H1 (cell line): ENCODE measurements at regions not wholly inside any gene's neighbourhood (a gene's known extent, or its start where the extent isn't known, plus 50 kb on each side); places are given as distances from the start of the nearest gene placed in this dataset.

Source experiments
- CTCF ChIA-PET: fragments of 300-600 bp; sonication (Branson Sonifier 250); formaldehyde crosslinking; loops from one replicate; lab custom pipeline; 2021; ENCODE audit not compliant: partially characterized antibody; lab: Charles Lee
- POLR2A ChIA-PET: fragments of 300-600 bp; sonication (Branson Sonifier 250); formaldehyde crosslinking; loops from one replicate; lab custom pipeline; 2021; ENCODE audit warnings: inconsistent platforms; ENCODE audit not compliant: partially characterized antibody; lab: Charles Lee
- DNase-seq, 2 experiments: peaks; one replicate each; pipeline versions ENCODE4 v3.0.0 to v3.0.0-alpha.2; 2010 to 2022; ENCODE audit warnings: low spot score in 2 of 2, low read depth in 1 of 2, mixed read lengths in 1 of 2
- FAIRE-seq: peaks from 2 replicates; lab custom pipeline; 2011; peaks lifted over from hg19 to GRCh38; lab: Jason Lieb, UNC
- H2AFZ ChIP-seq: 2 replicates; pipeline ENCODE4 v1.8.1; 2012; ENCODE audit warnings: low read length, inconsistent platforms
- H2AK5ac ChIP-seq: 2 replicates; pipeline ENCODE4 v1.6.1; 2013; ENCODE audit warnings: low read depth, low read length
- H2BK120ac ChIP-seq: replicated peaks from 2 replicates; pipeline ENCODE3; 2013; ENCODE audit warnings: low read depth, low read length, inconsistent platforms
- H2BK12ac ChIP-seq: 2 replicates; pipeline ENCODE4 v1.6.1; 2013; ENCODE audit warnings: low read depth, low read length
- H2BK15ac ChIP-seq: 2 replicates; pipeline ENCODE4 v1.6.1; 2013; ENCODE audit warnings: low read length
- H2BK20ac ChIP-seq: 2 replicates; pipeline ENCODE4 v1.6.1; 2013; ENCODE audit warnings: low read length
- H2BK5ac ChIP-seq: 2 replicates; pipeline ENCODE4 v1.6.1; 2013; ENCODE audit warnings: low read depth, low read length
- H3K14ac ChIP-seq: 2 replicates; pipeline ENCODE4 v1.6.1; 2013; ENCODE audit warnings: inconsistent platforms; ENCODE audit not compliant: insufficient read length
- H3K18ac ChIP-seq: 2 replicates; pipeline ENCODE4 v1.6.1; 2013; ENCODE audit warnings: low read length; ENCODE audit errors: extremely low read depth
- H3K23ac ChIP-seq: 2 replicates; pipeline ENCODE4 v1.6.1; 2013; ENCODE audit warnings: inconsistent platforms; ENCODE audit not compliant: insufficient read length
- H3K23me2 ChIP-seq: 2 replicates; pipeline ENCODE4 v1.6.1; 2013; ENCODE audit warnings: low read depth, low read length
- H3K27ac ChIP-seq: 2 replicates; pipeline ENCODE4 v1.6.1; 2011; ENCODE audit warnings: low read depth, low read length, inconsistent platforms
- H3K27me3 ChIP-seq, 4 experiments: replicated peaks in 1 of 4; 1 replicate in 1 of 4; 2 replicates in 3 of 4; pipeline versions ENCODE4 v1.6.1 to v1.8.1; 2011 to 2013; ENCODE audit warnings: low read length in 3 of 4, mild to moderate bottlenecking in 3 of 4, inconsistent platforms in 2 of 4, mixed read lengths in 2 of 4, moderate library complexity in 1 of 4; ENCODE audit not compliant: control insufficient read depth in 3 of 4, insufficient read depth in 3 of 4; ENCODE audit errors: extremely low read depth in 1 of 4
- H3K36me3 ChIP-seq, 4 experiments: 2 replicates each; pipeline versions ENCODE4 v1.6.1 to v1.8.1; 2011 to 2013; ENCODE audit warnings: mild to moderate bottlenecking in 4 of 4, low read length in 3 of 4, moderate library complexity in 2 of 4, control low read depth in 1 of 4, inconsistent platforms in 1 of 4; ENCODE audit not compliant: insufficient read depth in 4 of 4, control insufficient read depth in 2 of 4
- H3K4ac ChIP-seq: replicated peaks from 2 replicates; pipeline ENCODE3; 2013; ENCODE audit warnings: low read length, low read depth, mixed read lengths, inconsistent platforms; ENCODE audit not compliant: insufficient read length
- H3K4me1 ChIP-seq, 4 experiments: replicated peaks in 1 of 4; 1 replicate in 1 of 4; 2 replicates in 3 of 4; pipeline versions ENCODE4 v1.6.1 to v1.8.1; 2011 to 2013; ENCODE audit warnings: low read length in 3 of 4, inconsistent platforms in 2 of 4, mixed read lengths in 1 of 4; ENCODE audit not compliant: insufficient read depth in 4 of 4, control insufficient read depth in 3 of 4
- H3K4me2 ChIP-seq, 2 experiments: 2 replicates each; pipeline versions ENCODE4 v1.6.1 to v1.8.1; 2011 to 2013; ENCODE audit warnings: low read depth in 2 of 2, low read length in 2 of 2, control low read depth in 1 of 2, inconsistent platforms in 1 of 2, mild to moderate bottlenecking in 1 of 2; ENCODE audit not compliant: insufficient read depth in 1 of 2
- H3K4me3 ChIP-seq, 4 experiments: fragments of 200-600, 300-600 bp in 1 of 4; sonication (generic), shearing (Covaris generic), sonication (Bioruptor Twin) in 1 of 4; 2 replicates each; pipeline versions ENCODE4 v1.5.1 to v1.8.1; 2011 to 2016; ENCODE audit warnings: low read length in 4 of 4, low read depth in 3 of 4, control low read depth in 2 of 4, inconsistent platforms in 2 of 4, mild to moderate bottlenecking in 2 of 4, mixed read lengths in 1 of 4, moderate library complexity in 1 of 4; ENCODE audit not compliant: insufficient read depth in 2 of 4; ENCODE audit errors: extremely low read depth in 1 of 4
- H3K56ac ChIP-seq: replicated peaks from 2 replicates; pipeline ENCODE3; 2013; ENCODE audit warnings: low read depth, mild to moderate bottlenecking, mixed read lengths, low read length, inconsistent platforms; ENCODE audit not compliant: insufficient read length
- H3K79me1 ChIP-seq: 2 replicates; pipeline ENCODE4 v1.6.1; 2013; ENCODE audit warnings: low read depth, low read length, control low read depth
- H3K79me2 ChIP-seq, 2 experiments: 2 replicates each; pipeline versions ENCODE4 v1.6.1 to v1.8.1; 2012 to 2013; ENCODE audit warnings: low read length in 2 of 2, mild to moderate bottlenecking in 2 of 2, inconsistent platforms in 1 of 2; ENCODE audit not compliant: insufficient read depth in 2 of 2, control insufficient read depth in 1 of 2
- H3K9ac ChIP-seq, 4 experiments: replicated peaks in 1 of 4; 1 replicate in 1 of 4; 2 replicates in 3 of 4; pipeline versions ENCODE4 v1.6.1 to v1.8.1; 2011 to 2013; ENCODE audit warnings: low read depth in 3 of 4, low read length in 3 of 4, control low read depth in 2 of 4, mild to moderate bottlenecking in 2 of 4, moderate library complexity in 2 of 4, inconsistent platforms in 1 of 4; ENCODE audit errors: extremely low read depth in 1 of 4
- H3K9me3 ChIP-seq, 2 experiments: 2 replicates each; pipeline versions ENCODE4 v1.6.1 to v1.8.1; 2012 to 2013; ENCODE audit warnings: mild to moderate bottlenecking in 2 of 2, moderate library complexity in 2 of 2, control low read depth in 1 of 2, inconsistent platforms in 1 of 2, low read depth in 1 of 2, low read length in 1 of 2, mixed read lengths in 1 of 2; ENCODE audit not compliant: insufficient read depth in 2 of 2
- H4K20me1 ChIP-seq, 2 experiments: replicated peaks in 1 of 2; 2 replicates each; pipeline versions ENCODE3 to v1.8.1; 2011 to 2013; ENCODE audit warnings: inconsistent platforms in 2 of 2, low read length in 2 of 2, mild to moderate bottlenecking in 1 of 2; ENCODE audit not compliant: insufficient read depth in 2 of 2, control insufficient read depth in 1 of 2
- H4K5ac ChIP-seq: 2 replicates; pipeline ENCODE4 v1.6.1; 2013; ENCODE audit warnings: low read length, low read depth, mixed read lengths, inconsistent platforms; ENCODE audit not compliant: insufficient read length
- H4K8ac ChIP-seq: 2 replicates; pipeline ENCODE4 v1.8.0; 2013; ENCODE audit warnings: mild to moderate bottlenecking, moderate library complexity, low read length, inconsistent platforms; ENCODE audit not compliant: insufficient read depth; ENCODE audit errors: extremely low read depth
- H4K91ac ChIP-seq: replicated peaks from 2 replicates; pipeline ENCODE3; 2013; ENCODE audit warnings: low read length, mixed read lengths, inconsistent platforms; ENCODE audit not compliant: insufficient read length
- BACH1 ChIP-seq: IDR thresholded peaks from 2 replicates; pipeline ENCODE4 v1.6.1; 2012; ENCODE audit warnings: low read length, improper control_type of control experiment
- CBX8 ChIP-seq: fragments of 300-800, 300-1000 bp; sonication (generic); IDR thresholded peaks from 2 replicates; pipeline ENCODE4 v1.7.1; 2016; ENCODE audit warnings: low read depth, low read length, borderline replicate concordance
- EZH2 ChIP-seq: fragments of 200-600 bp; sonication (generic); IDR thresholded peaks from 2 replicates; pipeline ENCODE4 v1.7.1; 2012; ENCODE audit warnings: low read depth, mild to moderate bottlenecking, moderate library complexity, low read length, inconsistent platforms; ENCODE audit not compliant: severe bottlenecking
- HDAC2 ChIP-seq, 2 experiments: fragments of 300-600 bp in 1 of 2; sonication (generic) in 1 of 2; IDR thresholded peaks; 2 replicates each; pipeline ENCODE4 v1.6.1; 2011 to 2012; ENCODE audit warnings: low read depth in 2 of 2, low read length in 2 of 2, mild to moderate bottlenecking in 2 of 2, moderate library complexity in 2 of 2, borderline replicate concordance in 1 of 2, inconsistent platforms in 1 of 2
- KDM5A ChIP-seq: fragments of 200-600 bp; IDR thresholded peaks from 2 replicates; pipeline ENCODE4 v1.7.1; 2012; ENCODE audit warnings: mild to moderate bottlenecking, low read length, inconsistent platforms, mixed read lengths
- MAFK ChIP-seq: IDR thresholded peaks from 2 replicates; pipeline ENCODE4 v1.6.1; 2012; ENCODE audit warnings: low read depth, mild to moderate bottlenecking, improper control_type of control experiment, low read length
- POLR2A ChIP-seq, 2 experiments: IDR thresholded peaks; 1 replicate in 1 of 2; 2 replicates in 1 of 2; pipeline ENCODE4 v1.6.1; 2011; ENCODE audit warnings: low read depth in 2 of 2, low read length in 2 of 2, mild to moderate bottlenecking in 2 of 2; ENCODE audit errors: control extremely low read depth in 1 of 2
- ZNF274 ChIP-seq: IDR thresholded peaks from 2 replicates; pipeline ENCODE4 v1.7.0; 2012; ENCODE audit warnings: low read length, borderline replicate concordance; ENCODE audit errors: extremely low read depth
- WGBS, 2 experiments: shearing (Covaris generic) in 1 of 2; methylation state at CpG; one replicate each; pipeline versions ENCODE4 v1.1.6 to v1.1.7; 2013 to 2015; ENCODE audit warnings: low lambda C conversion rate in 2 of 2, mixed read lengths in 2 of 2, inconsistent platforms in 1 of 2, low coverage in 1 of 2, missing lambda C conversion rate in 1 of 2; ENCODE audit not compliant: insufficient replicate concordance in 2 of 2, insufficient coverage in 1 of 2, insufficient read length in 1 of 2; ENCODE audit errors: extremely low coverage in 1 of 2, missing lambda C conversion rate in 1 of 2; 5-methylcytosine and 5-hydroxymethylcytosine counted together

DNA sequence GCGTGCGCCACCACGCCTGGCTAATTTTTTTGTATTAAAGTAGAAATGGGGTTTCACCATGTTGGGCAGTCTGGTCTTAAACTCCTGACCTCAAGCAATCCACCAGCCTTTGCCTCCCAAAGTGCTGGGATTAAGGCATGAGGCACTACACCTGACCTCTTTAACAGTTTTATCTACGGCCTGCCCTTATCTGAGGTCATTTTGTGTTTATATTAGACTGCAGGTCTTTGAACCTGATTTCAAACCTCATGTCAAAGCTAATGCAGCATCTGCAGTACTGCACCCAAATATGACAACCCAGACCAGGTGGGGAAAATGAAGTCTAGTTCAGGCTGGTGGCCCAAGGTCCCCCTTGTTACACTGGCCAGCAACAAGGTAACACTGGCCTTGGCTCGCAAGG, 89.3 kb upstream of the ARMC2 start:
- FAIRE-seq (no peak), DNase-seq (no peak)
- no peak overlapping the region for H2BK12ac ChIP-seq
- no peaks in the 10 kb centered on the region for H3K9me3 ChIP-seq
- no peak overlapping the region for H3K4ac ChIP-seq
- no peaks in the 10 kb centered on the region for H3K79me1 ChIP-seq
- H3K27ac ChIP-seq: no peak overlapping the region
- H3K4me1 ChIP-seq: 0 out of 7 replicates have a peak, but pooled peaks cover 0 to 4% (median 1%) of the 10 kb centered on the region in 4 experiments
- H3K14ac ChIP-seq: no peak overlapping the region
- no peaks in the 10 kb centered on the region for H3K23me2 ChIP-seq
- no peak overlapping the region for H2BK5ac ChIP-seq
- no peaks in the 10 kb centered on the region for H4K20me1 ChIP-seq
- WGBS, 2 experiments: 82% methylated on average over 5 of the region's 5 CpGs; no CpG with 5 or more reads in 1 of the 2 experiments
- H3K27me3 ChIP-seq: no peaks in the 10 kb centered on the region
- no peak overlapping the region for H3K9ac ChIP-seq
- H2BK20ac ChIP-seq: no peak overlapping the region
- H2BK120ac ChIP-seq: no peak overlapping the region
- CTCF ChIA-PET: interaction anchor here (0.6 to 2.4 kb wide), 3 partner anchors 9 to 216 kb away, joined by 3 to 6 read pairs (median 5); no protein-coding TSS in a partner anchor
- POLR2A ChIA-PET: no interaction called here
- no peak overlapping the region for H4K5ac ChIP-seq
- no peak overlapping the region for H4K8ac ChIP-seq
- no peak overlapping the region for H3K4me3 ChIP-seq
- H4K91ac ChIP-seq: no peak overlapping the region
- H2AK5ac ChIP-seq: no peak overlapping the region
- H2BK15ac ChIP-seq: no peak overlapping the region
- H3K36me3 ChIP-seq: no peaks in the 10 kb centered on the region
- H2AFZ ChIP-seq: no peak overlapping the region
- H3K79me2 ChIP-seq: no peaks in the 10 kb centered on the region
- H3K18ac ChIP-seq: no peak overlapping the region
- H3K56ac ChIP-seq: no peak overlapping the region
- no peak overlapping the region for H3K4me2 ChIP-seq
- no peak overlapping the region for H3K23ac ChIP-seq
- TF ChIP-seq ZNF274: no peak
- no peak for TF ChIP-seq MAFK
- TF ChIP-seq BACH1: no peak
- no peak for TF ChIP-seq POLR2A (IDR thresholded peaks at IDR 0.05; ENCODE audit: control extremely low read depth in 1 of 2, low read depth in 2 of 2, low read length in 2 of 2)
- TF ChIP-seq EZH2: no peak
- no peak for TF ChIP-seq CBX8
- no peak for TF ChIP-seq KDM5A
- TF ChIP-seq HDAC2 (IDR thresholded peaks at IDR 0.05; ENCODE audit: borderline replicate concordance in 1 of 2, low read depth in 2 of 2, low read length in 2 of 2): no peak
